HCT116 (cell line): ENCODE measurements at regions not wholly inside any gene's neighbourhood (a gene's known extent, or its start where the extent isn't known, plus 50 kb on each side); places are given as distances from the start of the nearest gene placed in this dataset.

Experiments used
- ATAC-seq: fragments of 200-7000 bp; cut with Tn5 transposase; 2 replicates; pipeline ENCODE4 v1.9.1; 2020; ENCODE audit warnings: mild to moderate bottlenecking, moderate library complexity
- BruUV-seq: library from RNA; stranded (reverse); fragments of 400-500 nt; replicated peaks from 2 replicates; lab custom pipeline; 2021; lab: Mats Ljungman, UMichigan
- CTCF ChIA-PET: fragments of 300-600 bp; sonication (Branson Sonifier 250); formaldehyde crosslinking; loops from one replicate; lab custom pipeline; 2021; ENCODE audit warnings: antibody characterized with exemption; lab: Charles Lee
- POLR2A ChIA-PET: fragments of 300-600, 350-600 bp; sonication (Branson Sonifier 250); formaldehyde crosslinking; loops from one replicate; lab custom pipeline; 2021; ENCODE audit warnings: antibody characterized with exemption; lab: Charles Lee
- RAD21 ChIA-PET, 2 experiments: fragments of 300-600 bp; sonication (Branson Sonifier 250); formaldehyde crosslinking; loops; one replicate each; lab custom pipeline; 2023; ENCODE audit warnings: low total read pairs in 2 of 2; ENCODE audit not compliant: uncharacterized antibody in 2 of 2, unreplicated experiment in 2 of 2, low non-redundant PET in 1 of 2; lab: Charles Lee
- DNase-seq: peaks from one replicate; pipeline ENCODE4 v3.0.0-alpha.2; 2010; ENCODE audit warnings: low read depth, low spot score
- H2AFZ ChIP-seq: fragments of 200-600 bp; shearing (Covaris generic), sonication (generic); 2 replicates; pipeline ENCODE4 v1.6.1; 2017; ENCODE audit warnings: low read depth, mixed run types, mixed read lengths, antibody characterized with exemption, low read length; ENCODE audit not compliant: poor library complexity, severe bottlenecking
- H3K27ac ChIP-seq: 2 replicates; pipeline ENCODE4 v1.5.1; 2012; ENCODE audit warnings: low read depth, low read length
- H3K27me3 ChIP-seq: fragments of 200-600 bp; sonication (generic); 2 replicates; pipeline ENCODE4 v1.6.1; 2016; ENCODE audit warnings: mixed run types, low read length, mixed read lengths; ENCODE audit not compliant: insufficient read depth
- H3K36me3 ChIP-seq, 2 experiments: fragments of 200-500 bp in 1 of 2; fragments of 200-600 bp in 1 of 2; sonication (Bioruptor generic) in 1 of 2; sonication (generic) in 1 of 2; 2 replicates each; pipeline versions ENCODE4 v1.5.1 to v1.6.1; 2014 to 2016; ENCODE audit warnings: low read length in 2 of 2, inconsistent platforms in 1 of 2, mixed read lengths in 1 of 2, mixed run types in 1 of 2; ENCODE audit not compliant: insufficient read depth in 2 of 2, control insufficient read depth in 1 of 2
- H3K4me1 ChIP-seq, 2 experiments: fragments of 200-600 bp in 1 of 2; sonication (generic) in 1 of 2; 2 replicates each; pipeline versions ENCODE4 v1.5.1 to v1.6.1; 2012 to 2017; ENCODE audit warnings: low read length in 2 of 2, inconsistent platforms in 1 of 2, mild to moderate bottlenecking in 1 of 2, mixed read lengths in 1 of 2, mixed run types in 1 of 2, moderate library complexity in 1 of 2; ENCODE audit not compliant: insufficient read depth in 2 of 2, control insufficient read depth in 1 of 2
- H3K4me2 ChIP-seq: fragments of 200-600 bp; sonication (generic); 2 replicates; pipeline ENCODE4 v1.6.1; 2017; ENCODE audit warnings: mixed run types, low read length, mixed read lengths
- H3K4me3 ChIP-seq, 2 experiments: fragments of 200-600 bp in 1 of 2; sonication (generic) in 1 of 2; replicated peaks in 1 of 2; 2 replicates each; pipeline ENCODE4 v1.5.1; 2011 to 2016; ENCODE audit warnings: low read length in 2 of 2, control low read depth in 1 of 2, low read depth in 1 of 2, mild to moderate bottlenecking in 1 of 2, mixed read lengths in 1 of 2, mixed run types in 1 of 2
- H3K79me2 ChIP-seq: fragments of 200-600 bp; sonication (generic); 2 replicates; pipeline ENCODE4 v1.6.1; 2017; ENCODE audit warnings: mild to moderate bottlenecking, mixed run types, low read length, moderate library complexity, mixed read lengths; ENCODE audit not compliant: insufficient read depth
- H3K9ac ChIP-seq: fragments of 200-600 bp; sonication (generic); 2 replicates; pipeline ENCODE4 v1.6.1; 2016; ENCODE audit warnings: low read length, mixed read lengths
- H3K9me2 ChIP-seq: fragments of 200-600 bp; sonication (generic), shearing (Covaris generic); 2 replicates; pipeline ENCODE4 v1.6.1; 2017; ENCODE audit warnings: mixed run types, mild to moderate bottlenecking, moderate library complexity; ENCODE audit not compliant: insufficient read depth
- H3K9me3 ChIP-seq, 2 experiments: fragments of 200-500 bp in 1 of 2; fragments of 200-600 bp in 1 of 2; sonication (Bioruptor generic) in 1 of 2; sonication (generic) in 1 of 2; 2 replicates each; pipeline ENCODE4 v1.6.1; 2014 to 2017; ENCODE audit warnings: low read length in 2 of 2, mixed read lengths in 2 of 2, inconsistent platforms in 1 of 2, low read depth in 1 of 2, mild to moderate bottlenecking in 1 of 2, mixed run types in 1 of 2, moderate library complexity in 1 of 2; ENCODE audit not compliant: control insufficient read depth in 1 of 2, insufficient read depth in 1 of 2
- H4K20me1 ChIP-seq: fragments of 200-600 bp; sonication (generic), shearing (Covaris generic); 2 replicates; pipeline ENCODE4 v1.6.1; 2017; ENCODE audit warnings: mixed run types, mild to moderate bottlenecking, moderate library complexity; ENCODE audit not compliant: insufficient read depth
- MAX ChIP-seq: IDR thresholded peaks from 2 replicates; pipeline ENCODE4 v1.6.1; 2012
- POLR2A ChIP-seq: IDR thresholded peaks from 2 replicates; pipeline ENCODE4 v1.7.0; 2011; ENCODE audit warnings: borderline replicate concordance; ENCODE audit not compliant: insufficient read depth, insufficient read length; ENCODE audit errors: extremely low read depth
- POLR2AphosphoS5 ChIP-seq: IDR thresholded peaks from 2 replicates; pipeline ENCODE4 v1.6.1; 2011; ENCODE audit warnings: mild to moderate bottlenecking, low read depth, low read length, moderate library complexity
- RAD21 ChIP-seq: IDR thresholded peaks from 2 replicates; pipeline ENCODE4 v1.6.1; 2012; ENCODE audit warnings: low read depth, mild to moderate bottlenecking
- SIN3A ChIP-seq: IDR thresholded peaks from 2 replicates; pipeline ENCODE4 v1.6.1; 2012; ENCODE audit warnings: low read depth
- SRF ChIP-seq: IDR thresholded peaks from 2 replicates; pipeline ENCODE4 v1.6.1; 2012; ENCODE audit warnings: low read depth
- TCF7L2 ChIP-seq: IDR thresholded peaks from 2 replicates; pipeline ENCODE4 v1.7.0; 2011; ENCODE audit warnings: borderline replicate concordance, inconsistent platforms; ENCODE audit not compliant: insufficient read depth, insufficient read length; ENCODE audit errors: extremely low read depth
- ZBTB33 ChIP-seq: IDR thresholded peaks from 2 replicates; pipeline ENCODE4 v1.6.1; 2011; ENCODE audit warnings: mild to moderate bottlenecking, low read length, moderate library complexity; ENCODE audit not compliant: insufficient replicate concordance; ENCODE audit errors: extremely low read depth
- ZFX ChIP-seq: fragments of 450-650 bp; IDR thresholded peaks from 2 replicates; pipeline ENCODE4 v1.6.1; 2017
- ZNF274 ChIP-seq: fragments of 200-500 bp; sonication (Bioruptor generic); IDR thresholded peaks from 2 replicates; pipeline ENCODE4 v1.6.1; 2014; ENCODE audit warnings: mild to moderate bottlenecking, low read depth, low read length, inconsistent platforms
- intact Hi-C: fragments of 100-400 bp; cut with micrococcal nuclease; formaldehyde crosslinking; loops from 2 replicates; pipeline ENCODE4 v1.10.0; 2022
- TF ChIP-seq, protein P1 (sequence below): IDR thresholded peaks from 2 replicates; pipeline ENCODE4 v1.6.1; 2012; ENCODE audit warnings: low read depth

- H3K4me1 ChIP-seq = no peaks in the 10 kb centered on the region
- intact Hi-C loops = no loop called here
Measured at GRCh38 chr2:240226672-240227537, 86.4 kb upstream of the OTOS start.

More at GRCh38 chr2:240226672-240227537, 86.4 kb upstream of the OTOS start:
- Histone ChIP-seq H3K27me3 (no peaks in the 10 kb centered on the region; the same call in 1 of the 2 replicates), H3K27ac (no peak overlapping the region), H3K9ac (no peak overlapping the region), H3K4me2 (no peak overlapping the region), H3K4me3 (no peak overlapping the region), H3K79me2 (no peaks in the 10 kb centered on the region), H3K9me2 (no peaks in the 10 kb centered on the region), H3K36me3 (no peaks in the 10 kb centered on the region), H3K9me3 (no peaks in the 10 kb centered on the region), H2AFZ (no peak overlapping the region), H4K20me1 (no peaks in the 10 kb centered on the region)
- ChIA-PET POLR2A (no interaction called here), RAD21 (no interaction called here), CTCF (no interaction called here)
- DNase-seq = no peak
- BruUV-seq = no TSS peak
- no peak; the same call in 1 of the 2 replicates for ATAC-seq
- TF ChIP-seq TCF7L2 (no peak), ZFX (no peak), SIN3A (no peak), POLR2AphosphoS5 (no peak), ZNF274 (no peak), MAX (no peak), ZBTB33 (no peak), POLR2A (no peak), RAD21 (no peak), SRF (no peak)
- TF ChIP-seq, protein P1, sequence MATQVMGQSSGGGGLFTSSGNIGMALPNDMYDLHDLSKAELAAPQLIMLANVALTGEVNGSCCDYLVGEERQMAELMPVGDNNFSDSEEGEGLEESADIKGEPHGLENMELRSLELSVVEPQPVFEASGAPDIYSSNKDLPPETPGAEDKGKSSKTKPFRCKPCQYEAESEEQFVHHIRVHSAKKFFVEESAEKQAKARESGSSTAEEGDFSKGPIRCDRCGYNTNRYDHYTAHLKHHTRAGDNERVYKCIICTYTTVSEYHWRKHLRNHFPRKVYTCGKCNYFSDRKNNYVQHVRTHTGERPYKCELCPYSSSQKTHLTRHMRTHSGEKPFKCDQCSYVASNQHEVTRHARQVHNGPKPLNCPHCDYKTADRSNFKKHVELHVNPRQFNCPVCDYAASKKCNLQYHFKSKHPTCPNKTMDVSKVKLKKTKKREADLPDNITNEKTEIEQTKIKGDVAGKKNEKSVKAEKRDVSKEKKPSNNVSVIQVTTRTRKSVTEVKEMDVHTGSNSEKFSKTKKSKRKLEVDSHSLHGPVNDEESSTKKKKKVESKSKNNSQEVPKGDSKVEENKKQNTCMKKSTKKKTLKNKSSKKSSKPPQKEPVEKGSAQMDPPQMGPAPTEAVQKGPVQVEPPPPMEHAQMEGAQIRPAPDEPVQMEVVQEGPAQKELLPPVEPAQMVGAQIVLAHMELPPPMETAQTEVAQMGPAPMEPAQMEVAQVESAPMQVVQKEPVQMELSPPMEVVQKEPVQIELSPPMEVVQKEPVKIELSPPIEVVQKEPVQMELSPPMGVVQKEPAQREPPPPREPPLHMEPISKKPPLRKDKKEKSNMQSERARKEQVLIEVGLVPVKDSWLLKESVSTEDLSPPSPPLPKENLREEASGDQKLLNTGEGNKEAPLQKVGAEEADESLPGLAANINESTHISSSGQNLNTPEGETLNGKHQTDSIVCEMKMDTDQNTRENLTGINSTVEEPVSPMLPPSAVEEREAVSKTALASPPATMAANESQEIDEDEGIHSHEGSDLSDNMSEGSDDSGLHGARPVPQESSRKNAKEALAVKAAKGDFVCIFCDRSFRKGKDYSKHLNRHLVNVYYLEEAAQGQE = no peak
